GM19035 (cell line): ENCODE measurements at regions not wholly inside any gene's neighbourhood (a gene's known extent, or its start where the extent isn't known, plus 50 kb on each side); places are given as distances from the start of the nearest gene placed in this dataset.

Experiments used
- ATAC-seq: cut with Tn5 transposase; IDR thresholded peaks from one replicate; pipeline ENCODE4 v1.9.1; 2021; ENCODE audit not compliant: unreplicated experiment

DNA sequence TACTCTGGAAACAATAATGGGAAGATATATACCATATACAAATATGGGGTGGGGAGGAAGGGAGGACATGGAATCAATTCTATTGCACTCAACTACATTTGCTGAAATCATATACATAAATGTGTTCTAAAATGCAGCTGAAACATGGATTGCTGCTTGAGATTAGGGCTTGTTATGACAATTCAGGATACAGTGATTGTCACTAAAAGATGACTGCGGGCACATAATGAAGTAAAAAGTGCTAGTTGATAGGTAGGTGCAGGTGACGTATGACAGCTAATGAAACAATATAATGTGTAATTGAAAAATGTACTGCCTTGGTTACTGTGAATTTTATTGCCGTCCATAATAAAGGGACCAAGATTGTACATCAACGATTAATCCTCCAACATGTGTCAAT lies 1062.1 kb upstream of the FANCL start:
- no peak for ATAC-seq

DNA sequence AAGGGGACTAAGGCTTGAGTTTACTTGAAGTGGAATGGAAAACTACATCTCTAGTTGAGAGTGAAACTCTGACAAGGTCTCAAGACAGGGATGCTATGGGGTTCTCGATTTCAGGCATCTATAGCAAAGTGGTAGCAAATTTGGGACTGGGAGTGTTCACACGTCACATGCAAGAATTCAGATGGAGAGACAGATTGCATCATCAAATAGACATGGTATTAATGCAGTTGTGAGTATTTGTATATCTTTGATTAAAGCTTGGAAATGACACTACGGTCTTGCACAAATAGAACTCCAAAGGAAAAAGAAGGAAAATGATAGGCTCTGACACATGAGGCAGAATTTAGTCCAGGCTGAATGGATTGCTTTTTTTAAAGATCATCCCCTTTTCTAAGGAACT lies 1061.6 kb upstream of the FANCL start:
- no peak for ATAC-seq

DNA sequence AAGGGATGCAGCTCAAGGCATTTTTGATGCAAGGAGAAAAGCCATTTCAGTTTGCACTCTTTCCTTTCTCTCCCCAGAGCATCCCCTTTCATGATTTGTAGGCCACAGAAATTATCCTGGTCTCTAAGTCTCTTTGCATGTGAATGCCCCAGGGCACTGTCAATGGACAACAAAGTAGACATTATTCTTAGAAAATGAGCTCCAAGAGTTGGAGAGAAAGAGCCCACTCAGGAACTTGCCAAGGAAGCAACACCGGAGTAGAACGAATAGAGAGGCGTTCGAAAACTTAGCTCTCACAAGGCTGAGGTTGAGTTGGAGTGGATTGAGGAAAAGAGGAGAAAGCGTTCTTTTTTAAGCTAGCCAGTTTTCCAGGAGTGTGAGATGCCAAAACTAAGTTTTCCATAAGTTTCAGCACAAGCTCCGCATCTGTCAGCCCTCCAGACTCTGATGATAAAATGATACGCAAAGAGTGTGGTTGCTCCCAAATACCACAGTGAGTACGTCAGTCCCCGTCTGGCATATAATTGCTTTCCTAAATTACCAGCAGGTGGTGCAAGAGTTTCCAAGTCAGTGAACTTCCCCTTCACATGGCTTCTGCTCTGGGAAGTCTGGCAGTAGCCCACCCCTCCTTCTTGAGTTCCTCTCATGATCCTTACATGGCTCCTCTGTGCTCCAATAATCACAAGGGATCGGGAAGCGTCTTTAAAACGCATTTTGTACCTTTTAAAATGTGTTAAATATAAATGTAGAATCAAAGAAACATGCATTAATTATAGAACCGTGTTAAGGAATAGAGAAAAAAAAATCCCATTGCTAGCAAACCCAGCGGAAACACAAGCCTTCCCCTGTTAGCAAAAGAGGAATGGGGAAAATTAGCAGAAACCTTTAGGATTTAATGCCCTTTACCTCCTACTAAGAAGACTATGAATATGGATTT lies 1060.6 kb upstream of the FANCL start:
- ATAC-seq, result peak; percentile 69

DNA sequence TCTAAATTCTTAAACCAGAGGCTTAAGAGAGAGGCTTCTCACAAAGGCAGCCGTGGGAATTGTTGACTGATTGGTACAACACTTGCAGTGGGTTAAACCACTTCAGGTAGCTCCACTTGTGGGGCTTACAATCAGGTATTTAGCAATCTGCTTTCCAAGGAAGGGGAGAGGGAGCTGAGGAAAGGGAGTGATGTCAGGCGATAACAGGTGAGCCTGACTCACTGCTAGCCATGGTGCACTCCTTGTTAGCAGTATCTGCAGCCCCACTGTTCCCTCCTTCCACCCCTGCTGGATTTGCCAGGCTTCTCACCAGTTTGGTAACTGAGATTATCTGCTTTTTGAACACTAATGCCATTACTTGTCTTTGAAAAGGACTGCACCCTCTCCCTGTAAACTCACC lies 1056.7 kb upstream of the FANCL start:
- ATAC-seq, result no peak

DNA sequence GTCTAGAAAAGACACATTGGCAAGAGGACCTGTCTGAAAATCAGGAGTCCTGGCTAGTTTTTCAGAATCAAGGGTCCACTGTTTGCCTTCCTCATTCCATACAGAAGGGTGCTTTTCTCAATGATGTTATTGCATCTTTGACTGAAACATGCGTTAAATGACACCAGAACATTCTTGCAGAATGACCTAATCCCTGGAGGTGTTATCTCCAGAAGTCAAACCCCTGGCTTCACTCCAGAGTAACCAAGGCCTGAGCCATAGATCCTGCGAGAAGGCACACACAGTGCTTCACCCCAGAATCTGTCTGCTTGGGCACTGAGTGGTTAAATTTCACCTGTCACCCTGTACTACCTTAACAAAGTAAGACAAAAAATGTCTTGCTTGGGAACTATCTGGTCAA lies 1055.2 kb upstream of the FANCL start:
- no peak for ATAC-seq

DNA sequence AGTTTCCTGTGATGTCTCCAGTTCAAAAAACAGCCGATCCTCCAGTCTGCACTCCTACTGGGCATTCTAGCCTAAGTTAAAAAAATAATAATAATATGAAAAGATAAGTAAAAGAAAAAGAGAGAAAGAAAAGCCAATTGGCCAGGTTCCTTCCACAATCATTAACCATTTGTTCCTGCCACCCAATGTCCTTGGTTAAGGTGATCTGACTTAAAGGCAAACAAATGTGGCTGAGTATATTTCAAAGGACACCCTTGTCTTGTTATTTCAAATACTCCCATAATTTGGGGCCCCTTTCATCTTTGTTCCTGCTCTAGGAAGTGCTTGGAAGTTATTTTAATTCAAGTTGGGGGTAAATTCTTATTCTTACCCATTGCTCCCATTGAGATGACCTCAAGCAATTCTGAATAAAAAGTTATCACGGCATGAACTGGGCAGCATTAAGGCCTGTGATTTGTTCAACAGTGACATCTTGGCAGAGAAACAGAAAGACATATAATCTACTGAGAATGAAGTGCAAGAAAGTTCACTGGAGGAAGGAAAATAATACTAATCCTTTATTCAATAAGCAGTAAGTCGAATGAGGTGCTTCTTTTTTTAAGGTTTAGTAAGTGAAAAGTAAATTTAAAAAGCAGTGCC lies 1054.5 kb upstream of the FANCL start:
- no peak for ATAC-seq

DNA sequence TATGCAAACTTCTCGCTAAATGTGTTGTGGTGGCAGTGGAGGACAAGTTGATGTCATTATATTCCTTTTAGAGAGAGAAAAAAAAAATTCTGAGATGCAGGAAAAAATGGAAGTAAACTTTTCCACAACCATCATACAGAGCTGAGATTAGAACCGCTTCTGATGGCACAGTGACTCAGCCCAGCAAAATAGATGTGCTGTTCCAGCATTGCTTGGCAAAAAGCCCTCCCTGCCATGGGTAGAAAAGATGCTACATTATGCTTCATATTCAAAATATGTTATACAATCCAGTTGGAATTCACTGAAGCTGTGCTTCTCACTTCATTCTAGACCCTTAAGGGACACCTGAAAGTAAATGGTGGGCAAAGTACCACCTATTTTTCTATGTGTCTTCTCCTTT lies 1047.6 kb upstream of the FANCL start:
- no peak for ATAC-seq

DNA sequence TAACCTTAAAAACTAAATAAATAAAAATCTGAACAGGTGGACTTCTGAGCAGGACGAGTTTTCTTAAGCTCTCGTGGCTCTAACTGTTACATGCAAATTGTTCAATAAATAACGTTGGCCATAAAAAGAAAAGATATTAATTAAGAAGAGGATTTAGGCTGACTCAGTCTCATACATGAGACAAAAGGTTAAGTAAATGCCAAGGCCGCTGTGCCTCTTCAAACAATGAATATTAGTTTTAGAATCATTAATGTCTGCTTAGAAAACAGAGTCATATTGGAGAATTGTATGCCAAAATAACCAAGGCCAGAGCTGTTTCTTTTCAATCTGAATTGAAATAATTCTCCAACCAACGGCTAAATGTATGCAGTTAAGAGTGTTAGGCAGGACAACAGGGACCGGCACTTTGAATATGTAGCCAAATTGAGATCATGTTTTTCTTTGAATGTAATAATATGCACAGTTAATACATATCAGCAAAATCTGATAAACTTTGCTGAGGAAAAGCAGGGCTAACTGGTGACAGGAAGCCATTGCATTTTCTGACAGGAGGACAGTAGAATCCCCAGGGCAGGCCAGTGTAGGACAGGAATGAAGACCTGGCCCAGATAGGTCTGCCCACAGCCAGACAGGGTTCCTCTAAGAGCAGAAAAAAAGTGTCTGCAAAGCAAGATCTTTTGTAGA lies 1041.4 kb upstream of the FANCL start:
- ATAC-seq, result no peak

DNA sequence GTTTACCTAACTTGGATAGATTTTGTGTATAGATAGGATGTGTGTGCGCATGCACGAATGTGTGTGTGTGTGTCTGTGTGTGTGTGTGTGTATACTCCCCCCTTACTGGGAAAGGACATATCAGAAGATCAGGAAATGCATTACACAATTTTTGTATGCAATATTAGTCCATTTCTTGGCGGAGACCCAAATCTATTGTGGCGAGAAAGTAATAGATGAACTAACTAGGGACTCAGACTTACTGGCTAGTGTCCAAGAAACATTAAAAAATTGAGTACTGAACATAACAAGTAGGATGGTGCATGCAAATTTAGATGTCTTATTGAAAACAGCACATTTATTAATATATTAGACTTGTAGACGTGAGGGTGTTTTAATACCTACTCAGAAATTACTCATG lies 1036.5 kb upstream of the FANCL start:
- no peak for ATAC-seq

DNA sequence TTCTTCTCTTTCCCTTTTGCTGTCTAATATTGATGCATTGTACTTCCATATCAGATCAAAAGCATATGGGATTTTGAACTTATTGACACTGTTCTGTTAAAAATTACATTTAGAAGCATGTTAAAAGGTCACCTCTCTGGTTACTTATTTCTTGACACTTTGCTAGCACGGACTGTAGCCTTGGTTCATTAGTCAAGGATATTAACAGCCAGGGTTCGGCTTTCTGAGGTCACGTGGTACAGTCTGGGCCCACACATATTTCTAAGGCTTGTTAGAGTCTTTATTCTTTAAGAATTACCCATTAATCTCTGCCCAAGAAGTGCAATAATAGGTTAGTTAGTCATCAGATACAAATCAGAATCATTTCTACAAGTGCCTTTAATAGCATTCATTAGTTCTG lies 1035.8 kb upstream of the FANCL start:
- ATAC-seq, result no peak

DNA sequence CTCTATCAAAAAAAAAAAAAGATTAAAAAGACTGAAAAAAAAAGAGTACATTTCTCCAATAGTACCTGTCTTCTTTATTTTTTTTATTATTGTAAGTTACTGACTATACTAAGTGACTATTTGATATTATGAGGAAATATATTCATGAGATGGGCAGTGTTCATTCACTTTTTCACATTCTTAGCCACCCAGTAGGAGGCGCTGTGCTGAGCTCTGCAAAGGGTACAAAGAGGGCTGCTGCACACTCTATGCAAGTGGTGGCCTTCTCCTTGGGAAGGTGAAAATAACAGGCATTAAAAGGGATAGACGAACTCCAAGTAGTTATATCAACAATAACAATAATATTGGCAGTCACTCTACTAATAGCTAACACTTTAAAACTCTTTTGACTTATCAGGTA lies 1034.9 kb upstream of the FANCL start:
- no peak for ATAC-seq

DNA sequence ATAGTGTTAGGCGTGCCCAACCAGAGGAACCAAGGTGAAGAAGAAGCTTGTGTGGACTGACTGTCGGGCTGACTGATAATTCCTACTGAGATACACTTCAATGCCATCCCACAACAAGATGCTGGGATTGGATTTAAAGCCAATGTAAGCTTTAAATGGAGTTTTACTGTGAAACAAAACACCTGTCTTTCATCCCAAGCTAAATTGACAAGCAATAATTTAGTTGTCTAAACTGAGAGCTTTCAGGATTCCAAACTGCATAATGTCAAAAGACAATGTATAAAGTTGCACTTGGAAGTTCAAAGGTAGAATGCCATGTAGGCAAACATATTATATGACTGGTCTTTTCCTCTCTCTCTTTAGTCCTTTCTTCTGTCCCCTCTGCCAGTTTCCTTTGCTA lies 1025.3 kb upstream of the FANCL start:
- ATAC-seq, result no peak

DNA sequence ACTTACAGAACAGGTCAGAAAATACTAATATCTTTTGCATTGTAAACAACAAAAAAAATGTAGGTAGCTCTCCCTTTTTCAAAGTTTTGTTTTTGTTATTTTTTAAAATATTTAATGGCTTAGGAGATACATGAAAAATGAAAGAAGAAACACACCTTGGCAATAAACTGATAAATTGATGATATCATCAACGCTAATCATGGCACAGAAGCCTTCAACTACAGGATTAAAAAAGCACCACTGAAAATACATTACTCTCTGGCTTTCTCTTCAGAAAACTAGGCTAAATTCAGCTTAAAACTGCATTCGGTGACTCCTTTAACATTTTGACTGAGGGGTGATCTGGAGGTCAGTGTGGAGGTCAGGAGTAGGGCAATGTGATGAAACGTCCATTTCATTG lies 1018.8 kb upstream of the FANCL start:
- no peak for ATAC-seq

DNA sequence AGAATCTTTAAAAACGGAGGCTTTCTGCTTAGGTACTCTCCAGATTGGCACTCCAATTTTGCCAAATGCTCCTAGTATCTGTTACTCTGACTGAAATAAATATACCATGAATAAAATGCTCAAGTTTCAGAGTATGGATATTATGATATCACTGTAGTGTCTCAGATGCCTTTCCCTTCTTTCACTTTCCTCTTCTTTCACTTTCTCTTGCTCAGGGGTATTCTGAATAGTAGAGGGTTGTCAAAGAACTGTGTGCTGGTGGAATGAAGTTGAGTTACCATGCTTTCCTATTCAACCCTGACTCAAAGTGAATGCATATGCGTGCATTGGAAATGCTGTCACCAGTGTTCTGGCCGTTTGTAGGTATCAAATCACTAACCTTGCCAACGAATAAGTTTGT lies 1015.2 kb upstream of the FANCL start:
- no peak for ATAC-seq

DNA sequence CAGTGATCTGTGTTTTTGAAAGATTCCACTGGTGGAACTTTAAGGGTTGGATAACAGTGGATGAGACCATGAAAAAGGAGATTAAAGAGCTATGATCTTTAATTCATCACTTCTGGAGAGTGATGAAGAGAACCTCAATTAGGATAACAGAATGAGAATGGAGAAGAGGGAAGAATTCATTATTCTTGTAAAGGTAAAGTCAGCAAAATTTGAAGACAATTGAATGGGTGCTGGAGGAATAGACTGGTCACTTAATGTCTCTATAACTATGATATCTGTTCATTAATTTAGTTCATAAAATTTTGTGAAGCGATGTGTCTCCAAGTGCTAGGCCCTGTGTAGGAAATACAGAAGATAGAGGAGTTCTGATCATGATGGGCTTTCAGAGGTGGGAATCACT lies 1013.2 kb upstream of the FANCL start:
- no peak for ATAC-seq

DNA sequence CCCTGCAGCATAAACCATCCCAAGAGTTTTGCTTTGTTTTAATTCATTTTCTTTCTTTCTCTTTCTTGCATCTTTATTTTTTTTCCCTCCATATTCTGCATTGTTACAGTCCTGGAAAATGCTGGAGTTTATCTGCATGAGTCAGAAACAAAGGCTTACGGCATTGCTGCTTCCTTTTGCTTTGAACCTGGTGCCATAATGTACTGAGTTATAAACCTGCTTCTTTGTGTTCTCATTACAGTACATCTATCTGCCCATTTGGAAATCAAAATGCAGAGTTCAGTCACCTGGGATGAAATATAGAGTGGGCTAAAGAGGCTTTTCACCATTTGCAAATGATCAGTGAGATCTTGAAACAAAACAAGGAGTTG lies 1009.2 kb upstream of the FANCL start:
- no peak for ATAC-seq

DNA sequence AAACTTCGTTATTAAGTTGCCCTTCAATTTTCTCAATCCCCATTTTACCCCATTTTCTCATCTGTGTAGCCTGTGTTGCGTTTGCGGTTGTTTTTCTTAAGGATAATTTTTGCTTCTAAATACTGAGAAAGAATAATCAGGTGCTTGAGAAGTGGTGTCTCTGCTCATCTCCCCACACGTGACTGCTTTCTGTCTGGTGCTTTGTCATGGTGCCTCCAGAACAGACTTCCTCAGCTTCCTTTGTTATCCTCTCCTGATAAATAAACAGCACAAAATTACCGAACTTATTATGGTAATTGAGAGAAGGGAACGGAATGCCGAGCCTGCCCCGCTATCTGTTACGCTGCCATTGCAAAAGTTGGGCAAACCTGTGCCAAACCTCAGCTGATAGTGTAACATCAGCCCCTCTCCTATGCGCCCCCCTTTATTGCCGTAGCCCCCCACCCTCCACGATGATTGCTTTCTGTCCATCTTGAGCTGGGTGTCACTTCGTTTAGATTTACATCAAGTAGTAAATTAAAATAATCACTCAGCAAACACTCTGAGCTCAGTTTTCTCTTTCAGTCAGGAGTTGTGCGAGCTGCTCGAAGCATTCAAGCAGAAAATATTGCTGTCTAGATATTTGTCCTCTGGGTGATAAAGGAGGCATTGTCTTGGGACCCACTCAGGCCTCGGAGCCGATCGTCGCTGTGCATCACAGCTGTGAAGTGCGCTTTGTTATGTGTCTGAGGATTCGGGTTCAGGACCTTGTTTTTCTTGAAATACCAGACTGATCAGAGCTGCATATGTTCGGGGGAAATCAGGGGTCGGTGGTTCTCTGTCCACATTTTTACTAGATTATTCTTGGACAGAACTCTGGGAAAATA lies 1008.5 kb upstream of the FANCL start:
- no peak for ATAC-seq

DNA sequence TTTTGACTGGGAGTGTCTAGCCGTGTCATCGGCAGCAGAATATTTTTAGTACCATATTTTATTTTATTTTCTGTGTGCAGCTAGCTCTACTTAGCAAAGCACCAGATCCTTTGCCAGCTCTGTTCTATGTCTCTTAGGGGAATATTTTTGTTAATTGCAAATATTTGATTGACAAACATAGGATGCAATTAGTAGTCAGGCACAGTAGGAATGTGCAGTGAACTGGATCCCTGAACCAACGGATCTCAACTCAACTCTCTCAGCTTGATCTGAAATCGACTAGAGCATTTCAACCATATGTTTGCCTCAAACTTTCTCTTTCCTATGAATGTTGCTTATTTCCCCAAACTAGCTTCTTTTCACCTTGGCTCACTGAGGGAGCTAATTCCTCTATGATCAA lies 998.0 kb upstream of the FANCL start:
- ATAC-seq, result no peak

DNA sequence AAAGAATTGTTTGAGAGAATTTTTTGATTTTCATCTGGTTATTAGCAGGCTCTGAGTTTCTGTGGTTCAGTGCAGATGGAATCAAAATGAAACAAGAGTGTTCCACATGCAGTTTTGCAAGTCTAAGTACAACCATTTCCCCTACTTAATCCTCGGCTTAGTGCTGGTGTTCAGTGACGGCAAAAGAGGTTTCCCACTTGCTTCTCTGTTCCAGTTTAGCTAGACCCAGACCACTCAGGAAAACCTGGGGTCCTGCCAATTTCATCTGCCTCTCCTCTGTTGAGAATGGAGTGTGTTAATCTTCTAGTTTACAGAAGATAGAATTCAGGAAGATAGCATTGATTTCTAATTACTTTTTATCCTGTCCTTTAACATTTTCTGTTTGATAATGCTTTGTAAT lies 996.2 kb upstream of the FANCL start:
- ATAC-seq, result no peak

DNA sequence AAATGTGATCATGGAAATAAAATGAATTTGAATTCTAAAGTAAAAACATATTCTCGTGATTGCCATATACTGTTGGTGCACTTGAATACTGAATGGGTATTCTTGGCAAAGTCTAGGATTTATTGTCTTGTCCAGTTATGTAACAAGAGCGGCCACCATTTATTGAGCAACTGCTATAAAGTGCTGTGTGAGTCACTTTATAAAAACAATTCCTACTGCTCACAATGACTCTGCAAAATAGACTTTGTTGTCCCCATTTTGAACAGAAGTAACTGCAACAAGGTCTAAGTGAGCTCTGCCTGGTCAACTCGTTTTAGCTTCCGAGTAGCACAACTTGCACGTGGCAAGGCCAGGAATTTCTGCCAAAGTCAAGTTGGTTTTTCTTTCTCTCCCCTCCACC lies 995.6 kb upstream of the FANCL start:
- no peak for ATAC-seq

DNA sequence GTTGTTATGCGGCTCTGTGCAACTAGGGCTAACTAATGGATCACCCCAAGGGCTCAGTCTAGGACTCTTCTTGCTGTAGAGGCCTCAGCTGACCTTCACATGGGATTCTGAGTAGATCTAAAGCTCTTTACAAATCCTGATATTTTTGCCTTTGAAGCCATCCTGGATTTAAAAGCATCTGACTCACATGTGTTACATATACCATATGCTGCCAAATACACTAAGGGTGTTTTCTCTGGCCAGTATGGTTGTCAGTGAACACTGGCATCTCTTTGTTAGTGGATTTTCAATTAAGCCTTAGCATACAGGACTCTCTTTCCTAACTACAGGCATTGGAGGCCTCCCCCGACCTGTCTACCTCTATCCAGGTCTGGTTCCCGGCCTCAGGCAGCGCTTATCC lies 992.8 kb upstream of the FANCL start:
- ATAC-seq, result no peak
